Osteocyte (in vitro differentiated cells): ENCODE measurements at regions not wholly inside any gene's neighbourhood (a gene's known extent, or its start where the extent isn't known, plus 50 kb on each side); places are given as distances from the start of the nearest gene placed in this dataset.

Experiments
- DNase-seq: peaks from one replicate; pipeline ENCODE4 v3.0.0; 2021; ENCODE audit warnings: mixed read lengths; ENCODE audit not compliant: unreplicated experiment; ENCODE audit errors: extremely low spot score
- H3K27ac Mint-ChIP-seq: one replicate; pipeline ENCODE4 v1.8.0; 2021; ENCODE audit warnings: mild to moderate bottlenecking, mixed read lengths; ENCODE audit not compliant: unreplicated experiment
- H3K27me3 Mint-ChIP-seq: one replicate; pipeline ENCODE4 v1.8.0; 2021; ENCODE audit warnings: mixed read lengths; ENCODE audit not compliant: unreplicated experiment
- H3K36me3 Mint-ChIP-seq: one replicate; pipeline ENCODE4 v1.8.0; 2021; ENCODE audit warnings: mixed read lengths; ENCODE audit not compliant: unreplicated experiment
- H3K4me1 Mint-ChIP-seq: one replicate; pipeline ENCODE4 v1.8.0; 2021; ENCODE audit warnings: mixed read lengths; ENCODE audit not compliant: unreplicated experiment
- H3K4me3 Mint-ChIP-seq: one replicate; pipeline ENCODE4 v1.8.0; 2021; ENCODE audit warnings: mild to moderate bottlenecking, moderate library complexity, mixed read lengths; ENCODE audit not compliant: unreplicated experiment
- H3K9me3 Mint-ChIP-seq: one replicate; pipeline ENCODE4 v1.8.0; 2021; ENCODE audit warnings: mixed read lengths; ENCODE audit not compliant: unreplicated experiment
- TF ChIP-seq, protein P1 (sequence below): fragments of 200-600 bp; sonication (generic); IDR thresholded peaks from 2 replicates; pipeline ENCODE4 v1.5.0; 2021; ENCODE audit warnings: antibody characterized with exemption, mild to moderate bottlenecking, moderate library complexity

DNA sequence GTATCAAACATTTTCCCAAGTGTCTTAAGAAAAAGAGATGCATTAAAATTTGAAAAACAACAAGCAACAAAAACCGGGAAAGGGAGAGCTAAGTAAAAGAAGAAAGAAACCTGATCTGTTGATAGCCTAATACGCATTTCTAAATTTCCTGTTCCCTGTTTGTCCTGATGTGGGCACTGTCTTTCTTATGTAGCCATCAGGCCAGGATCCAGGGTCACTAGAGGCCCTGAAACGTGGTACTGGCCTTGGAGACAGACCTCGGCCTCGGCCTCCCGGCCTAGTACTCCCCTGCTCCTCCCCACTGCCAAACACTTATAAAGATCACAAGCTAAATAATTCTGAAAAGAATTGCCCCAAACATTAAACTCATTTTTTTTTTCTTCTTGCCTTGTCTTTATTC, 547.2 kb downstream of the IRX1 start:
- Mint-ChIP-seq H3K4me1 (no peaks in the 10 kb centered on the region), H3K27me3 (no peaks in the 10 kb centered on the region), H3K9me3 (peaks cover 46% of the 10 kb centered on the region), H3K27ac (no peak overlapping the region), H3K36me3 (no peaks in the 10 kb centered on the region), H3K4me3 (no peak overlapping the region)
- no peak for DNase-seq
- TF ChIP-seq, protein P1, sequence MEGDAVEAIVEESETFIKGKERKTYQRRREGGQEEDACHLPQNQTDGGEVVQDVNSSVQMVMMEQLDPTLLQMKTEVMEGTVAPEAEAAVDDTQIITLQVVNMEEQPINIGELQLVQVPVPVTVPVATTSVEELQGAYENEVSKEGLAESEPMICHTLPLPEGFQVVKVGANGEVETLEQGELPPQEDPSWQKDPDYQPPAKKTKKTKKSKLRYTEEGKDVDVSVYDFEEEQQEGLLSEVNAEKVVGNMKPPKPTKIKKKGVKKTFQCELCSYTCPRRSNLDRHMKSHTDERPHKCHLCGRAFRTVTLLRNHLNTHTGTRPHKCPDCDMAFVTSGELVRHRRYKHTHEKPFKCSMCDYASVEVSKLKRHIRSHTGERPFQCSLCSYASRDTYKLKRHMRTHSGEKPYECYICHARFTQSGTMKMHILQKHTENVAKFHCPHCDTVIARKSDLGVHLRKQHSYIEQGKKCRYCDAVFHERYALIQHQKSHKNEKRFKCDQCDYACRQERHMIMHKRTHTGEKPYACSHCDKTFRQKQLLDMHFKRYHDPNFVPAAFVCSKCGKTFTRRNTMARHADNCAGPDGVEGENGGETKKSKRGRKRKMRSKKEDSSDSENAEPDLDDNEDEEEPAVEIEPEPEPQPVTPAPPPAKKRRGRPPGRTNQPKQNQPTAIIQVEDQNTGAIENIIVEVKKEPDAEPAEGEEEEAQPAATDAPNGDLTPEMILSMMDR: no peak

DNA sequence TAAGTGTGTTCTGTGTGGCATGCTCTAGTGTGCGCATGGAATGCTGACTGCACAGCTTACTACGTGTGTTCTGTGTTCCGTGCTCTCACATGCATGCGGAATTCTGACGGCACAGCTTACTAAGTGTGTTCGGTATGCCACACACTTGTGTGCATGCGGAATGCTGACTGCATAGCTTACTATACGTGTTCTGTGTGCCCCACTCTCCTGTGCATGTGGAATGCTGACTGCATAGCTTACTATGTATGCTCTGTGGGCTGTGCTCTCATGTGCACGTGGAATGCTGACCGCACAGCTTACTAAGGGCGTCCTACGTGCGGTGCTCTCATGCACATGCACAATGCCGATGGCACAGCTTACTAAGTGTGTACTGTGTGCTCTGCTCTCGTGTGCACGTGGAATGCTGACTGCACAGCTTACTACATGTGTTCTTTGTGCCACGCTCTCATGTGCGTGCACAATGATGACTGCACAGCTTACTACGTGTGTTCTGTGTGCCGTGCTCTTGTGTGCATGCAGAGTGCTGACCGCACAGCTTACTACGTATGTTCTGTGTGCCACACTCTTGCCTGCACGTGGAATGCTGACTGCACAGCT, 548.9 kb downstream of the IRX1 start:
- H3K4me3 Mint-ChIP-seq: no peak overlapping the region
- no peaks in the 10 kb centered on the region for H3K4me1 Mint-ChIP-seq
- H3K27me3 Mint-ChIP-seq: no peaks in the 10 kb centered on the region
- no peak for DNase-seq
- TF ChIP-seq, protein P1: no peak
- H3K27ac Mint-ChIP-seq: no peak overlapping the region
- H3K9me3 Mint-ChIP-seq: peaks cover 38% of the 10 kb centered on the region
- H3K36me3 Mint-ChIP-seq: no peaks in the 10 kb centered on the region

DNA sequence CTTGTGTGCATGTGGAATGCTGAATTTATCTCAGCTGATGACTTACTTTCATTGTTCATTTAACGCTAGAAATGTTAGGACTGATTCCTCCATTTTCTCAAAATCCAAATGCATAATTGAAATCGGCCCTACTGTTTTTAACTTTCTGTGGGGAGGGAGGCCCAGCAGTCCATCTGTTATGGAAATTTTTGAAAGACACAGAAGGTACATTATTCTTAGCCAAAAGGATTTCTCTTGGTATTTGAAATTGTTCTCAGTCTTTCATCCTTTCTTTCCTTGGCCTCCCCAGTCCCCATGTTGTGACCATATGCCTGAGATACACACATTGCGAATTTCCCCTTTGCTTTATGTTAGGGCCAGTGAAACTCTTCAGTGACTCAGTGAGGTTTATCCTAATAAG, 549.9 kb downstream of the IRX1 start:
- DNase-seq: no peak
- TF ChIP-seq, protein P1: no peak
- Mint-ChIP-seq H3K4me1 (no peaks in the 10 kb centered on the region), H3K27ac (no peak overlapping the region), H3K27me3 (no peaks in the 10 kb centered on the region), H3K4me3 (no peak overlapping the region), H3K36me3 (no peaks in the 10 kb centered on the region), H3K9me3 (peaks cover 35% of the 10 kb centered on the region)

DNA sequence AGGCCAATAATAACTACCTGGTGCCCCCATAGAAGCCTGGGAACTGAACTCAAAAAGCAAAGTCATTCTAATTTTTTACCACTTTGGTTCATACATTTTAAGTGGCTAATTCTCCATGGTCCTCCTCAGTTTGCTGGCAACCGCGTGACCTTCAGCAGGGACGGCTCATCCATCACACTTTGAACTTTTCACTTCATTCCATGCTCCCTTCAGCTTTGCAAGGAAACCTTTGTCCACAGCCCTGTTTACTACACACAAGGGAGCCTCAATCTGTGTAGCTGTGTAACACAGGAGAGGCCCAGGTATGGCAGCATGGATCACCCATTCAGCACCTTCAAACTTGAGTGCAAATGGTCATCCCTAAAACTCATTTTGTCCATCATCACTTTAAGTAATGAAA, 552.4 kb downstream of the IRX1 start:
- no peaks in the 10 kb centered on the region for H3K27me3 Mint-ChIP-seq
- DNase-seq: no peak
- no peak overlapping the region for H3K4me3 Mint-ChIP-seq
- TF ChIP-seq, protein P1: no peak
- no peaks in the 10 kb centered on the region for H3K36me3 Mint-ChIP-seq
- H3K4me1 Mint-ChIP-seq: no peaks in the 10 kb centered on the region
- H3K9me3 Mint-ChIP-seq: peaks cover 32% of the 10 kb centered on the region
- H3K27ac Mint-ChIP-seq: no peak overlapping the region

DNA sequence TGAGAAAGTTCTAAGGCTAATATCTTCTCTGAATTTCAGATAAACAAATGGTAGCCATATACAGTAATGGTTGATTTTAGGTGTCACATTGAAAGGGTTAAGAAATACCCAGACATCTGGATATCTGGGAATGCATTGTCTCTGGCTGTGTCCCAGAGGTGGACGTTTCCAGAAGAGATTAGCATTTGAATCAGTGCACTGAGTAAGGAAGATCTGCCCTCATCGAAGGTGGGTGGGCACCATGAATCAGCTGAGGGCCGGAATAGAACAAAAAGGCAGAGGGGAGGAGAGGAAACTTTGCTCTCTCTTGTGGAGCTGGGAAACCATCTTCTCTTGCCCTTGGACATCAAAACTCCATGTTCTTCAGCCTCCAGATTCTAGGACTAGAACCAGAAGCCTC, 554.4 kb downstream of the IRX1 start:
- TF ChIP-seq, protein P1: no peak
- H3K9me3 Mint-ChIP-seq: peaks cover 38% of the 10 kb centered on the region
- no peak overlapping the region for H3K4me3 Mint-ChIP-seq

More for the DNA sequence above, 554.4 kb downstream of the IRX1 start:
- H3K27ac Mint-ChIP-seq: no peak overlapping the region
- H3K4me1 Mint-ChIP-seq: no peaks in the 10 kb centered on the region
- no peaks in the 10 kb centered on the region for H3K27me3 Mint-ChIP-seq
- no peaks in the 10 kb centered on the region for H3K36me3 Mint-ChIP-seq
- DNase-seq: no peak
